Mesothelial cell of epicardium (in vitro differentiated cells): ENCODE measurements at regions not wholly inside any gene's neighbourhood (a gene's known extent, or its start where the extent isn't known, plus 50 kb on each side); places are given as distances from the start of the nearest gene placed in this dataset.

ENCODE experiments used
- DNase-seq, 2 experiments: peaks; one replicate each; pipeline ENCODE4 v3.0.0; 2021; ENCODE audit warnings: low spot score in 2 of 2; ENCODE audit not compliant: unreplicated experiment in 2 of 2
- H3K27ac Mint-ChIP-seq: 2 replicates; pipeline ENCODE4 v1.8.0; 2021; ENCODE audit warnings: mixed read lengths
- H3K27me3 Mint-ChIP-seq: 2 replicates; pipeline ENCODE4 v1.8.0; 2021; ENCODE audit warnings: low read depth, mixed read lengths
- H3K36me3 Mint-ChIP-seq: 2 replicates; pipeline ENCODE4 v1.8.0; 2021; ENCODE audit warnings: mixed read lengths
- H3K4me1 Mint-ChIP-seq: 2 replicates; pipeline ENCODE4 v1.8.0; 2021; ENCODE audit warnings: mixed read lengths
- H3K4me3 Mint-ChIP-seq: 2 replicates; pipeline ENCODE4 v1.8.0; 2021; ENCODE audit warnings: mild to moderate bottlenecking, moderate library complexity, mixed read lengths
- H3K9me3 Mint-ChIP-seq: 2 replicates; pipeline ENCODE4 v1.8.0; 2021; ENCODE audit warnings: mixed read lengths
- CTCF ChIP-seq: fragments of 200-600 bp; sonication (generic); IDR thresholded peaks from one replicate; pipeline ENCODE4 v1.5.0; 2021; ENCODE audit warnings: antibody characterized with exemption; ENCODE audit not compliant: unreplicated experiment

DNA sequence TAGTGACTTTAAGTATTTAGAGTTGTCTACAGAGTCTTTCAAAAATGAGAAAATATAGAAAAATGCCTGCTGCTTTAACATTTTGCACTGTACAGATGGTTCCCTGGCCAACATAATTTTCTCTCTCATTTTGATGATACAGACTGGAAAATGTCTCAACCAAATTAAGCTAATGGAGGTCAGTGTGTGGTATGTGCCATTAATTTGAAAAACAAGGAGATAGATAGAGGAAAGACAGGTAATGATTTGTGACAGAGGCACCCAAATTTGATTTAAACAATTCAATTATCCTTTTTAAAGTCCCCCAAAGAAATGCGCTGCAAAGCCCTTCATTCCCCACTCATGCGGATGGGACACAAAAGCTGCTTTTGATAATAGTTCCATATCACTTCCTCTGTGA is 140.0 kb downstream of the ASCL1 start:
- H3K36me3 Mint-ChIP-seq = no peaks in the 10 kb centered on the region
- H3K27me3 Mint-ChIP-seq = peaks cover 11% of the 10 kb centered on the region
- H3K9me3 Mint-ChIP-seq = no peaks in the 10 kb centered on the region
- H3K4me1 Mint-ChIP-seq = no peaks in the 10 kb centered on the region
- DNase-seq = no peak
- no peak overlapping the region for H3K4me3 Mint-ChIP-seq
- no peak overlapping the region for H3K27ac Mint-ChIP-seq
- no peak for TF ChIP-seq CTCF

DNA sequence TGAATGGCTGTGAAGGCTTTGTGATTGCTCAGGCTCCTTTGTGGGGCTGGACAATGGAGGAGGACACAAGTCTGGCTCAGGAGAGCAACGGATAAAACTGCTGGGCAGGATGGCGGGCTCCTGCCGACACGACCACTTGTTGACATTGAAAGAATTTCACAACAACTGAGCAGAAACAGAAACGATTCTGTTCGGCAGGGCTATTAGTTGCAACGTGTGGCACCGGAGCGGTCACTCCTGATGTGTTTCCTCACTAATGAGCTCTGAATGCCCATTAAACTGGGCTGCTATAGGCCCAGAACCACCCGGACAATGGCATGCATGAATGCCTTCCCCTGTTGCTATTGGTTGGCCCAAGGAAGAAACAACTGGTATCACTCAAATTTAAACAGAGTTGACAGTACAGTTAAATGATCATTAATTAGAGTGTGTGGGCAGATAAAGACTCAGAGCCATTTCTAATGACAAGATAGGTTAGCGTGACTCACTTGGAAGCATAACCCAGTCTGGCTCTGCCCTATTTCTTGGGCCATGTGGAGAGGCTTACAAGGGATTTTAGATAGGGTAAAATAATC is 142.9 kb downstream of the ASCL1 start:
- H3K36me3 Mint-ChIP-seq = no peaks in the 10 kb centered on the region
- no peak for TF ChIP-seq CTCF
- H3K4me1 Mint-ChIP-seq = no peaks in the 10 kb centered on the region
- H3K27ac Mint-ChIP-seq = no peak overlapping the region
- no peak for DNase-seq
- H3K4me3 Mint-ChIP-seq = no peak overlapping the region
- H3K27me3 Mint-ChIP-seq = peaks cover 2% of the 10 kb centered on the region
- peaks cover 5% of the 10 kb centered on the region for H3K9me3 Mint-ChIP-seq

DNA sequence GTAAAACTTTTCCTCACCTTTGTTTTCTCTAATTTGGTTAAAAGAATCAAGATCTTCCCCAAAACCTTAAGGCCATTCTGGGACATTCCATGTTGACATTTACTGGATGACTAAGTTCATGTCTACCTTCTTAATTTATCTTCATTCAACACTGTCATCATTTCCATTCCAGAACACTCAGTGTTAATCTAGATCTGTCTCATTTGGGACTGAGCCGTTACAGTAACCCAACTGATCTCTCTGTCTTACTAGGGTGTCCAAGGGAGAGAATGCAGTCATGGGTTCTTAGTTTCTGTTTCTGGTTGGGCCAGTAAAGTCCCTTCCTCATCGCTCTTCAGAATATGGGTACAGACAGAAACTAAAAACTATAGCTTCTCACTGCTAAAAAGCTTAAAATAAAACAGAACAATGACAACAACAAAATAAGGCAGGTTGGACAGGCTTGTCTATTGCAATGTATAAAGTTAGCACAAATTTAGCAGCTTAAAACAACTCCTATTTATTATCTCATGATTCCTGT is 144.8 kb downstream of the ASCL1 start:
- TF ChIP-seq CTCF = no peak
- H3K27me3 Mint-ChIP-seq = peaks cover 13% of the 10 kb centered on the region
- H3K36me3 Mint-ChIP-seq = no peaks in the 10 kb centered on the region
- H3K4me1 Mint-ChIP-seq = no peaks in the 10 kb centered on the region
- H3K9me3 Mint-ChIP-seq = peaks cover 5% of the 10 kb centered on the region
- no peak overlapping the region for H3K4me3 Mint-ChIP-seq
- no peak for DNase-seq
- H3K27ac Mint-ChIP-seq = no peak overlapping the region

DNA sequence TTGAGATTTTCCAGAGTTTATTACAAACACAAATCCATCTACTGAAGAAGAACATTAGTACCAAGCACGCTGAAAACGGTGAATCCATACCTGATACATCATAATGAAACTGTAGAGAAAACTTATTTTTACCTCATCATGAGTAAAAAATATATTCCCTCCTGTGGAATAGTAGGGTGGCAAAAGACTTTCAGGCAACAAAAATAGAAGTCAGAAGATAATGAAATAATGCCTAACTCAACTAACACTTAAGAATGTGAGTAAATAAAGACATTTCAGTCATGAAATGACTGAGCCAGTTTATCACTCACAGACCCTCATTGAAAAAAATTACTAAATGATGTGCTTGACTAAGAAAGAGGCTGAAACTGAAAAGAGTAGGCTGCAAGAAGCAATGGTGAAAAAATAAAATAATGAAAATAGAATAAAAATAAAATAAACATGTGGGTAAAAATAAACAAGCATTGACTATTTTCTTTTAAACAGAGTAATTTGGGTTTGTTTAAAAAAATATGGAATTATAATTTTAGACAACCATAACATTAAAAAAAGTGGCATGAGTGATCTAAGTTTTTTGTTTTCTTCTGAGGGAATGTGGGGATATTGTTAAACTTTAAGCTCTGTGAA is 148.6 kb downstream of the ASCL1 start:
- Mint-ChIP-seq H3K4me3 (no peak overlapping the region), H3K27ac (no peak overlapping the region), H3K27me3 (peaks cover 18% of the 10 kb centered on the region), H3K4me1 (no peaks in the 10 kb centered on the region), H3K9me3 (peaks cover 5% of the 10 kb centered on the region), H3K36me3 (no peaks in the 10 kb centered on the region)
- no peak for TF ChIP-seq CTCF
- no peak for DNase-seq

GRCh38 chr12:103109861-103110260 is 152.4 kb downstream of the ASCL1 start:
- Mint-ChIP-seq H3K36me3 (no peaks in the 10 kb centered on the region), H3K27me3 (peaks cover 21% of the 10 kb centered on the region), H3K4me1 (no peaks in the 10 kb centered on the region), H3K4me3 (no peak overlapping the region), H3K9me3 (no peaks in the 10 kb centered on the region), H3K27ac (no peak overlapping the region)
- DNase-seq = no peak
- TF ChIP-seq CTCF = no peak
